GM12801 (cell line): ENCODE measurements at regions not wholly inside any gene's neighbourhood (a gene's known extent, or its start where the extent isn't known, plus 50 kb on each side); places are given as distances from the start of the nearest gene placed in this dataset.

Experiments
- CTCF ChIP-seq: IDR thresholded peaks from one replicate; pipeline ENCODE4 v1.5.1; 2011; ENCODE audit warnings: control low read depth; ENCODE audit not compliant: insufficient read length; ENCODE audit errors: extremely low read depth

- TF ChIP-seq CTCF = no peak
Observed at GRCh38 chr14:61948376-61948775, 186.2 kb downstream of the SNAPC1 start.

DNA sequence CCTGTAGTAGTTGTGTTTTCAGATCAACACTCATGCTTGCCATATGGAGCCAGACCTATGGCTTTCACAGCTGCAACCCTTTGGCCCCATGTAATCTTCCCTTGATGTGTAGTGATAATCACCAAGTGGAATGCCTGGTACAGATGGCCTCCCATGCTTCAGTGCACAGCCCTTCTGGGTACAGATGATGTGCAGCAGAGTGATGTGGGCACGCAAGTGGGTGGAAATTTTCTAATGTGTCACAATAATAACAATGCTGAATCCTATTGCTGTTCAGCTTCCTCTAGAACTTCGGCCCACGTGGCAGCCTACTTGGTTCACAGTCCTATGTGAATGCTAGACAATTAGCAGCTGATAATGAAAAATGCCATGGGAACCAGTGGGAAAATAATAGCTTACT lies 188.1 kb downstream of the SNAPC1 start:
- no peak for TF ChIP-seq CTCF

- no peak for TF ChIP-seq CTCF
Observed at GRCh38 chr14:61953602-61954001, 191.4 kb downstream of the SNAPC1 start.

DNA sequence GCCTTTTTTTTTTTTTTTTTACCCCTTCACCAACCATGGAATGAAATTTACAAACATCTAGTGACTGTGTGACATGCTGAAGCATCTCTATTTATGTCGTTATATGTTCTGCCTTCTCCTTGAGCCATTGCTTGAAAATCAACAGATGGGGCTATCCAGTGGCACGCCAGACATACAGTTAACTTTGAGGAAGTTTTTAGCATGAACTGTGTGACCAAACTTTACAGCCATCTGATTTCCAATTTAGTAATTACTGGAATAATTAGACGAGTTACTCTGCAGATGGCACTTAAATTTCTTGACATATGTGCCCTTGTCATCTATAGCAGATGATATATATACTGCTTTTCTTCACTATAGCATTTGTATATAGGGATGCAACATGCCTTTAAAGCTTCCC lies 192.1 kb downstream of the SNAPC1 start:
- TF ChIP-seq CTCF = no peak

- no peak for TF ChIP-seq CTCF
Observed at GRCh38 chr14:61956517-61956916, 194.3 kb downstream of the SNAPC1 start.

- TF ChIP-seq CTCF = no peak
Observed at GRCh38 chr14:61959348-61959747, 197.1 kb downstream of the SNAPC1 start.

DNA sequence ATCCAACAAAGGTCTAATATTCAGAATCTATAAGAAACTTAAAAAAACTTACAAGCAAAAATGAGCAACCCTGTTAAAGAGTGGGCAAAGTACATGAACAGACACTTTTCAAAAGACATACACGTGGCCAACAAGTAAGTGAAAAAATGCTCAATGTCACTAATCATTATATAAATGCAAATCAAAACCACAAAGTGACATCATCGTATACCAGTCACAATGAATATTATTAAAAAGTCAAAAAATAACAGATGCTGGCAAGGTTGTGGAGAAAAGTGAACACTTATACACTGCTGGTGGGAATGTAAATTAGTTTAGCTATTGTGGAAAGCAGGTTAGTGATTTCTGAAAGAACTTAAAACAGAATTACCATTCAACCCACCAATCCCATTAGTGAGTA lies 199.1 kb downstream of the SNAPC1 start:
- no peak for TF ChIP-seq CTCF

DNA sequence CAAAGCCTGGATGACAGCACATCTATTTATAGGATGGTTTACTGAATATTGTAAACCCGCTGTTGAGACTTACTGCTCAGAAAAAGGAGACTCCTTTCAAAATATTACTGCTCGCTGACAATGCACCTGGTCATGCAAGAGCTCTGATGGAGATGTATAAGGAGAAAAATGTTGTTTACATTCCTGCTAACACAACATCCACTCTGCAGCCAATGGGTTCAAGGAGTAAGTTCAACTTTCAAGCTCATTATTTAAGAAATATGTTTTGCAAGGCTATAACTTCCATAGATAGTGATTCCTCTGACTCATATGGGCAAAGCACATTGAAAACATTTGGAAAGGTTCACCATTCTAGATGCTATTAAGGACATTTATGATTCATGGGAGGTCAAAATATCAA lies 201.7 kb downstream of the SNAPC1 start:
- TF ChIP-seq CTCF = no peak
